ENCODE measurements at regions not wholly inside any gene's neighbourhood (a gene's known extent, or its start where the extent isn't known, plus 50 kb on each side); places are given as distances from the start of the nearest gene placed in this dataset.
"Not testable (repeated sequence)": the region's sequence is repeated elsewhere in the genome, so short reads cannot be mapped to it uniquely, and the experiment has no call there.

- H3K4me3 ChIP-seq (ENCODE audit: low read depth, low read length) = no peak overlapping the region
- DNase-seq (ENCODE audit: low read depth) = no peak
- TF ChIP-seq CTCF (conservative IDR thresholded peaks at IDR 0.05; ENCODE audit: low read depth, low read length) = no peak
These were observed 58.9 kb downstream of the OR5AK2 start for GRCh38 chr11:57047610-57048009.

GRCh38 chr11:57049749-57050148 is 61.0 kb downstream of the OR5AK2 start:
- no peak for TF ChIP-seq CTCF (conservative IDR thresholded peaks at IDR 0.05; ENCODE audit: low read depth, low read length)
- DNase-seq (ENCODE audit: low read depth) = no peak
- H3K4me3 ChIP-seq (ENCODE audit: low read depth, low read length) = no peak overlapping the region

- no peak for DNase-seq (ENCODE audit: low read depth)
- H3K4me3 ChIP-seq (ENCODE audit: low read depth, low read length) = no peak overlapping the region
- no peak for TF ChIP-seq CTCF (conservative IDR thresholded peaks at IDR 0.05; ENCODE audit: low read depth, low read length)
These were observed 66.1 kb downstream of the OR5AK2 start for GRCh38 chr11:57054817-57055216.

GRCh38 chr11:57055744-57056143 is 67.0 kb downstream of the OR5AK2 start:
- TF ChIP-seq CTCF (conservative IDR thresholded peaks at IDR 0.05; ENCODE audit: low read depth, low read length) = no peak
- no peak for DNase-seq (ENCODE audit: low read depth)
- no peak overlapping the region for H3K4me3 ChIP-seq (ENCODE audit: low read depth, low read length)

- TF ChIP-seq CTCF (conservative IDR thresholded peaks at IDR 0.05; ENCODE audit: low read depth, low read length) = no peak
- no peak overlapping the region for H3K4me3 ChIP-seq (ENCODE audit: low read depth, low read length)
- DNase-seq (ENCODE audit: low read depth) = no peak
These were observed 68.0 kb downstream of the OR5AK2 start for GRCh38 chr11:57056735-57057134.

- no peak for TF ChIP-seq CTCF (conservative IDR thresholded peaks at IDR 0.05; ENCODE audit: low read depth, low read length)
- no peak for DNase-seq (ENCODE audit: low read depth)
- no peak overlapping the region for H3K4me3 ChIP-seq (ENCODE audit: low read depth, low read length)
These were observed 68.8 kb downstream of the OR5AK2 start for GRCh38 chr11:57057561-57057960.

GRCh38 chr11:57062957-57063356 is 74.2 kb downstream of the OR5AK2 start:
- H3K4me3 ChIP-seq (ENCODE audit: low read depth, low read length); DNase-seq (ENCODE audit: low read depth): not testable (repeated sequence)

GRCh38 chr11:57069942-57070341 is 81.2 kb downstream of the OR5AK2 start:
- DNase-seq (ENCODE audit: low read depth) = no peak
- no peak for TF ChIP-seq CTCF (conservative IDR thresholded peaks at IDR 0.05; ENCODE audit: low read depth, low read length)
- no peak overlapping the region for H3K4me3 ChIP-seq (ENCODE audit: low read depth, low read length)
